ENCODE measurements at regions not wholly inside any gene's neighbourhood (a gene's known extent, or its start where the extent isn't known, plus 50 kb on each side); places are given as distances from the start of the nearest gene placed in this dataset.

DNA sequence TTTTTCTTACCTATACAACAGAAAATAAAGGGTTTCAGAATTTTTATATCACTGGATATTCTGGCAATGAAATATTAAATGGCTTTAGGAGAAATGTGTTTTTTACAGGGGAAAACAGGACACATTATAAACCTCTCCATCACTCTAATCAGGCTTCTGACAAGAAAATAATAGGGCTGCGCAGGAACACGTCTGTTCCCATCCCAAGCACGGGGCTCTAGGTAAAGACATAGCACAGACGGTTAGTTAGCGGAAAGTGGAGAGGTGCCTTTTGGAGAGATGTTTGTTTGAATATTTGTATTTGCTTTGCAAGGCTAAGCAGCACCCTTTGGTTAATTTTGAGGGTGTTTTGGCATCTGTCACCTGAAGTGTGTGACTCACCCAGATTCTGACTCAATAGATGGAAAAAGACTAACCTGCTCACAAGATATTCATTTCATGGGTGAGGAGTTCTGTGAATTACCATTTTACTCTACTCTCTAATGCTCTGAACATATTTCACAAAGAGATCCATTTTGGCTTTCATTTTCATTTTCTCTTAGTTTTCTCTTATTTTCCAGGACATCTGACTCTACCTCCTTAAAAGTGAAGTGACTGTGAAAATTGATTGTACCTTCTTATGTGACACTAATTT lies 174.5 kb upstream of the AKR1E2 start:
- ATAC-seq = no peak
- intact Hi-C loops (cut with DNase I, micrococcal nuclease) = loop anchor here (10.0 kb wide), 2 partner anchors 1407 to 1417 kb away; no protein-coding TSS in a partner anchor
- no peak for DNase-seq

DNA sequence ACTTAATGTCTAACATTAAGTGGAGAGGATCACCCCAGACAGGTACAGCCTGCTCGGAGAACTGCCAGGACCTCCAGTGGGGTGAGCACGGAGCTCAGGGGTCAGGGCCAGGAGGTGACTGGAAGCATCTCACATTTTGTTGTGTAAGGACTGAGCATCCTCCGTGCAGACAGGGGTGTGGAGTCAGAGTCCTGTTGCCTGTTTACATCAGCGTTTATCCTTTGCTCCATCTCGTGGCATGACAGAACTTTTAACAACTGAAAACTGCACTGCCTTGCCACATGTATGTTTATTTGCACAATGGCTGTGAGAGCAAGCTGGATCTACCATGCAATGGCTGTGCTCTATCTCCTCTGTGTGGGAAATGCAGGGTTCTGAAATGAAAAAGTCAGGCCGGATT lies 175.4 kb upstream of the AKR1E2 start:
- ATAC-seq = no peak
- no peak for DNase-seq
- intact Hi-C loops (cut with DNase I, micrococcal nuclease) = loop anchor here (10.0 kb wide), 2 partner anchors 1406 to 1416 kb away; no protein-coding TSS in a partner anchor

DNA sequence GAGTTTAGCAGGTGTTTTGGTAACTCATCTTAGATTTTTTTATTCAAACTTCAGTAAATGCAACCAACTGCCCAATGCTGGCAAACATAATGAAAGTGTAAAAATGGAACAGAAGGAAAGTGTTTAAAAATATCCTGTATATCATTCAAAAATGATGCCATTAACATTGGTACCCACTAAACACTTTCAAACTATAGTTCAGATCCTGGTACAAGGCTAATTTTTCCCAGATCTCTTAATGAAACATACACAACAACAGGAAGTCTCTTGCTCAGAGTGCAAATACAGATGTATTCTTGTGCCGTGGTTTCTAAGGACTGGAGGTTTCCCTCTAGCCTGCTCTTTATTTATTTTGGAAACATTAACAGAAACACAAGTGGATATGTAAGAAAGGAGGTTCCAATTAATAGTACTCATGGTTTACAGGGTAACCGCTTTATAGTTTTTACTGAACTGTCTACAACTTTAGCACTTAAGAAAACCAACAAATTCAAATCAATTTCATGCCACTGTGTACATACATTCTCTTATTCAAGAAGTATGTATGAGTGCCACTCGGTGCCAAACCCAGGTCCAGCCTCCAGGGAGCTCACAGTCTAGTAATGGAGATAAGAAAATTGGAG lies 176.0 kb upstream of the AKR1E2 start:
- ATAC-seq (no peak), DNase-seq (no peak)
- intact Hi-C loops (cut with DNase I, micrococcal nuclease) = loop anchor here (10.0 kb wide), 2 partner anchors 1405 to 1415 kb away; no protein-coding TSS in a partner anchor

DNA sequence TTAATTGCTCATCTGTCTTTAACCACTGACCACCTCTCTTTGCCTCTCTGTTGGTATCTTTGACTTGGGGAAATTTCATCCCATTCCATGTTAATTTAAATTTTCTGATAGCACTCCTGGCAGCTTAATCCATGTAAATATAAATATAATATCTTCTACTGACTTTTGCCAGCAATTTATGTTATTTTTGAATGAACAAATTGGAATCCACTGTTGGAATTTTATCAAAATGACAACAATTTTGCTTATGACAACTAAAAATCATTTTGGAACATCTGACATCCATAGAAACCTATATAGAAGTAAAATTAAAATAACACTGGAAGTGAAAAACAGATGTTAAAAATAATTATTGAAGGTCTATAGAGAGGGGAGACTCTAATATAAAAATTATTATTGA lies 176.5 kb upstream of the AKR1E2 start:
- intact Hi-C loops (cut with DNase I, micrococcal nuclease) = no loop called here
- ATAC-seq (no peak), DNase-seq (no peak)

DNA sequence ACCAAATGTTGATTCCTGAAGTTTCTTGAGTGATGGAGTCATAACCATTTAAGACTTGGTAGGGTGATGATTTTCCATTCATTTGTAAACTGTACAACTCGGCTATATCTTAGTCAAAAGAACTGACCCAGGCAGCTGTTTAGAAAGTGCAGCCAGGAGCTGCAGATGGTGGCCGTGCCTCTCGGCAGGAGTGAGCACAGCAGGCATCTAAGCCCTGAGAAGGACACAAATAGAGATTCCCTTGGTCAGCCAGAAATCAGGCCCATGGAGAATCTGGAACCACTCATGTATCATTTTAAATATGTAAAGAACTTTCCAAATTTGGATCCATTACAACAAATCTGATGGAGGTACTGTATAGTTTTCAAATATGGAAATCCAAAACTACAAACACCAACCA lies 177.0 kb upstream of the AKR1E2 start:
- intact Hi-C loops (cut with DNase I, micrococcal nuclease) = no loop called here
- DNase-seq (no peak), ATAC-seq (no peak)

DNA sequence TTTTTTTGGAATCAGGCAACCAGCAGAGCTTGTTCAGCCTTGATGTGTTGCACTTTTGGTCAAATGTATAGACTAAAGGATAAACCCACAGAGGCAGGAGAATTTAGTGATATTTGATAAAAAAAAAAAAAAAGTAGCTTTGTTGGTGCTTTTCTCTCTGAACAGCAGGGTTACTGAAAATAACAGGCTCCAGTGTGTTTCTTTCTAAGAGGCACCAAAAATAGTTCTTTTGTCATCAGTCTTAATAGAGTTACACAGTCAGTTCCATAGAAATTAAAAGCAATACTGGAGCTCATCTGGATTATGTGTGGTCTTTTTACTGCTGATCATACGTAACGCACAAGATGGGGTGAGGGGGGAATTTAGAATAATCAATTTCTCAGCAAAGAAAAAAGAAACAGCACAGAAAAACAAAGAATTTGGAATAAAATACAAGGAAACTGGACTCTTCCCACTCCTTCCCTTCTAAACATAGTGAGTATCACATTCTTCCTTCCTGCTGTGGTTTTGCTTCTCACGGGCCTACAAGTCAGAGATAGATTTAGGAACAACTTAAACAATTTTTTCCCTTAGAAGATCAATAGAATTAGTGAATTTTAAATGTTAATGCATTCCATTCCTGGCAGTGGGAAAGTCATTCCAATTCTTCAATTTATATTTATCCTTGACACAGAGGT lies 178.8 kb upstream of the AKR1E2 start:
- intact Hi-C loops (cut with DNase I, micrococcal nuclease) = no loop called here
- ATAC-seq (no peak), DNase-seq (no peak)

DNA sequence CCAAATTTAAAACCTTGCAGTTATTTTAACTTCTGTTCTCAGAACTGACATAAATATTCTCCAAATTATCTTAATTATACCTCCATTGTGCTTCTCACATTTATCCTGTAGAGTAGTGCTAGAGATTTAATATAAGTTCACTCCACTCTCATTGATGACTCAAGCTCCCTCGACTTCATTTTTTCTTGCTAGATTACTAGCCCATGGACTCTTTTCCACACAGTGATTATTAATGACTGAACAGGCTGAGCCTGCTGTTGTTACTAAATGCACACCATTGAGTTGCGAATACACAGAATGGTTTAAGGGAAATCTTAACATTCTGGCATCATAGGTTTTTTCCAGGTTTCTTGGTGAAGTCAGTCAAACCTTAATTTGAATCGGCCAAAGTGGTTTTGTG lies 179.5 kb upstream of the AKR1E2 start:
- intact Hi-C loops (cut with DNase I, micrococcal nuclease) = no loop called here
- no peak for ATAC-seq
- no peak for DNase-seq

DNA sequence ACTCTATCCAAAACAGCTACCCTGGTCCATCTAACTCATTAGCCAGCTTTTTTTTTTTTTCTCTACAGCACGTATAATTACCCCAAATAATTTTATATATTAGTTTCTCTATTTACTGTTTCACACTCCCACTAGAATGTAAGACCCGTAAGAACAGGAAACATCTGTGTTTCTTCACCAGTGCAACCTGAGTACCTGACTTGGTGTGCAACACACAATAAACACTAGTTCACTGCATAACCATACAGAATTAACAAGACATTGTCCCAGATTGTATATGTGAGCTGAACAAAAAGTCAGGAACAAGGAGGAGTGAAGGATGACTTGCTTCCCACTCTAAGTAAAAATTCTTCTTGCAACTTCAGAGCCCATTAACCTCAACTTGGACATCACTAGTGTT lies 180.2 kb upstream of the AKR1E2 start:
- intact Hi-C loops (cut with DNase I, micrococcal nuclease) = no loop called here
- DNase-seq (no peak), ATAC-seq (no peak)

DNA sequence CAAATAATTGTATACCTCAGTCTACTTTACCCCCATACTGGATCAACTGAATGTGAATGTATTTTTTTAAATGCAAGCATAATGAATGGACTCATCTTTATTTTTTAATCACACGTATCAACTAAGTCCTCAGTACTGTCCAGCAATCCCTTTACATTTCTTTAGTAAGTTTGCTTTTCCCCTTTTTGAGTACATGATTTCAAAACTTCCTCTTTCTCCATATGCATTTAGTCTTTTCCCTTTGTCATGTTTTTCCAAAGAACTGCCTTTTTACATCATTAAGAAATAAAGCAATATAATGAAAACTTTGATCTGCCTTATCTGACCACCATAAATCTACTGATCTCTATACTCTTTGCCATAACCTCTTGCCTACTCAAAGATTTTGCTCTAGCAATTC lies 182.5 kb upstream of the AKR1E2 start:
- DNase-seq (no peak), ATAC-seq (no peak)
- intact Hi-C loops (cut with DNase I, micrococcal nuclease) = no loop called here

DNA sequence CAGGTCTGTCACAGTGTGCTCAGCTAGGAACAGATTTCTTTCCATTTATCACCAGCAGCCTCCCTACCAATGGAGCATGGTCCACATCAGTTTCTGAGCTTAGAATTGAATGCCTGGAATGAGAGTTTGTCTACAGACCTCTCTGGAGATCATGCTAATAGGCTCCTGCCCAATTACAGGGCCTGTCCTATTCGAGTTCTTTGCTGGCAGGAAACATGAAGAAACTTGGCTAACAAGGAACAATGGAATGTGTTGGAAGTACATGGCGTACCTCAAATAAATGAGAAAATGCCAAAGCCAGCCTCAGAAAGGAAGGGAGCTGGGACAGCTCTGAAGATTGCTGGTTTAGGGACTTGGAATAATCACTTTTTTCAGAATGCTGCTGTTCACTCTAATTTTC lies 186.0 kb upstream of the AKR1E2 start:
- ATAC-seq = no peak
- intact Hi-C loops (cut with DNase I, micrococcal nuclease) = no loop called here

DNA sequence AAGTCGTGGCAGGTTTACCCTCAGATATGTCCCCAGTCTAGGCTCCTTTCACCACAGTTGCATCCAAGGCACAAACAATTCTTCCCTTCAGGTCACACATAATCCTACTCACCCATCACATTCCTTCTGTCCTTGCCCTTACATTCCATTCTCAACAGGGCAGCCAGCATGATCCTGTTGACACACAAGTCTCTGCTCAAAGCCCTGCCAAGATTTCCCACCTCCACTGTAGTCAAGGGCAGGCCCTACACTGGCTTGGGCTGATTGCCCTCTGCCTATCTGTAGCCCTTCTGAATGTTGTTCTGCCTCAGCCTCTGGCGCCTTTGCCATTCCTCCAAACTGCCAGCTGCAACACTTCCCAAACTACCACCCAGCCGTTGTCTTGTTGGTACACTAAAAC lies 187.9 kb upstream of the AKR1E2 start:
- ATAC-seq (no peak), DNase-seq (no peak)
- intact Hi-C loops (cut with DNase I, micrococcal nuclease) = no loop called here

More for the DNA sequence above, 186.0 kb upstream of the AKR1E2 start:
- no peak for DNase-seq

DNA sequence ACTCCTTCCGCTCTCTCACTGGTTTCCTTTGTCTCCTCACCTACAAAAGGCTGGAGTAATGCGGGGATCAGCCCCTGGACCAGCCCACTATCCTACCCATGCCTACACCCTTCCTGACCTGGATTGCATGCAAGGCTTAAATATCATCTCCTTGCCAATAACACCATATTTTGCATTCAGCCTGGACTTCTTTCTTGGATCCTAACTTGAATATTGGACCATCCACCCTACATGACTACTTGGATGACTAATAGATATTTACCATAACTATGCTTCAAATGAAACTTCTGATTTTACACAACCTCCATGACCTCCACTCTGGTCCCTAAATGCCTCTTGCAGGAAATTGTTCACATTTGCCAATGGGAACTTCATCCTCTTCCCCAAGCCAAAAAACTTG lies 188.3 kb upstream of the AKR1E2 start:
- intact Hi-C loops (cut with DNase I, micrococcal nuclease) = no loop called here
- DNase-seq (no peak), ATAC-seq (no peak)

DNA sequence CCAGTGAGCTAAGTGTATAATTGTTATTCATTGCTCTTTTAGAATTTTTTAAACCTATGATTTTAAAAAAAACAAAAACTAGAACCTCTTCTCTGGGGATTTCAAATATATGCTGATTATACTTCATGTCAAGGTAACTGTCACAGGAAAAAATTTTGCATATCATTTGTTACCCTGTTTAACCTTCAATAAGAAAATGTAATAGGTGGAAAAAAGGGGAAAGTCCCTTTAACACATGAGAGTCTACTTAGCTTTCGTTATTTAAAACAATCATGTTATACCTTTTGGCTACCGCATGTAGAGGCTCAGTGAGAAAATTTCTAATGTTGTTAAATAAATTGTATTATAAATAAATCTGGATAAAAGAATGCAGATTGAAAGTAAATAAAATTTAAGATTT lies 190.1 kb upstream of the AKR1E2 start:
- DNase-seq (no peak), ATAC-seq (no peak)
- intact Hi-C loops (cut with DNase I, micrococcal nuclease) = no loop called here

DNA sequence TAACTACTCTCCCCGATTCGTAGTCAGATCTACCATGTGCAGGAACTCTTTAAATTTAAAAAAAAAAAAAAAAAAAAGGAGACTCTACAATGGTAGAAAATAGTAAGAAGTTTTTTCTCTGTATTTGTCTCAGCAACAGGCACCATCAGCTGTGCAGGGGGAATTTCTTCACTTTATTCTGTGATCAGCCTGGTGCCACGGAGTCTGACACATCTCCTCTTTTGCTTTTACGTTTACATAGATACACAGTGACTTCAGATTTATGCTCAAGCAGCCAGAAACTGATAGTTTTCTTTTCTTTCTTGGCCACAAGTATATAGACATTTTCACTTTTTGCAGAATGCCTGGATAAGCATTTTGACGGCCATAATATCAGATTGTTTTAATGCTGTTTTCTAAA lies 190.6 kb upstream of the AKR1E2 start:
- ATAC-seq = no peak
- intact Hi-C loops (cut with DNase I, micrococcal nuclease) = no loop called here
- no peak for DNase-seq

DNA sequence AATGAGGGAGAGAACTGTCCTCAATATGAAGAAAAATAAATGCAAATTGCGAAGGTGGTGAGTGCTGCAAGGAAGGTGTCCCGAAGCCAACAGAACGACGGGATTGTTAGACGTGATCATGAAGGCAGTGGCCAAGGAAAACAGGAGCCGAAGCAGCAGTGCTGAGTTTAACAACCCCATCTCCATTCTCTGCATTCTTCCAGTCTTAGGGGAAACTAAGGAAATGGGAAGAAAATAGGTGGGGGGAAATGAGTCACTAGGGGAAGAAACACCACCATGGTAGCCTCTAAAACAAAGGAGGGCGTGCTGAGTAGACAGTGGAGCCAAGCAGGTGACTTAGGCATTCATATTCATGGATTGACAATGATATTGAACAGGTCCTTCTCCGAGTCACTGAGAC lies 192.2 kb upstream of the AKR1E2 start:
- ATAC-seq (no peak), DNase-seq (no peak)
- intact Hi-C loops (cut with DNase I, micrococcal nuclease) = no loop called here

DNA sequence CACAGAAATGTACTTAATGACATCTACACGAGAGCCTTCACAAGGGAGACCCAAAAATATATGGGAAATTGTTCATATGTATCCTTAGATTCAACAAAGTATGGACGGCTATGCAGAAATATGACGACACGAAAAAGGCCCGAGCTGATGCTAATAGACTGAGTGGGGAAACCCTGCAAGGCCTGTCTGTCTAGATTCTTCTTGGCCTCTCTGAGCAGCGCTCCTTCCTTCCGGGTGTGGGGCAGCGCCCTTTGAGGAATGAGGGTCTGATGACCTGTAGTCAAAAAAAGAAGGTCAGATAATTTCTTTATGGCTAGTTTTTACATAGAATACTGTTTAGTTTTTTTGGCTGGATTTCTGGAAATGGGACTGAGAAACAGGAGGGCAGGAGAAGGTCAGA lies 192.8 kb upstream of the AKR1E2 start:
- DNase-seq (no peak), ATAC-seq (no peak)
- intact Hi-C loops (cut with DNase I, micrococcal nuclease) = no loop called here

DNA sequence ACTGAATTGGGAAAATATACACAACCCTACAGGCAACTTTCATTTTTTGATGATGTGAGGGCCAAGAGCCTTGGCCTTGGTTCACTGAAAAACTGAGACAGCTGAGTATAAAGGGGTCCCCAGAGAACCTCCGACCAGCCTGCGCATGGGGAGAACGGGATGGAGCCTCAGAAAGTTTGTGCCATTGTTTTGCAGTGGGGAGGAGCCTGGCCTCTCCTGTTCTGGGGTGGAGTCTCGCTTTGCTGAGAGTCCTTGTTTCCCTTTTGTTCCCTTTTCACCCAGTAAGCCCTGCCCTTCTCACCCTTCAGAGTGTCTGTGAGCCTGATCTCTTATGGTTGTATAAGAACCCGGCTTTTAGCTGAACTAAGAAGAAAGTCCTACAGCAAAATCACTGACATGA lies 193.2 kb upstream of the AKR1E2 start:
- intact Hi-C loops (cut with DNase I, micrococcal nuclease) = no loop called here
- ATAC-seq = no peak
- DNase-seq = no peak

DNA sequence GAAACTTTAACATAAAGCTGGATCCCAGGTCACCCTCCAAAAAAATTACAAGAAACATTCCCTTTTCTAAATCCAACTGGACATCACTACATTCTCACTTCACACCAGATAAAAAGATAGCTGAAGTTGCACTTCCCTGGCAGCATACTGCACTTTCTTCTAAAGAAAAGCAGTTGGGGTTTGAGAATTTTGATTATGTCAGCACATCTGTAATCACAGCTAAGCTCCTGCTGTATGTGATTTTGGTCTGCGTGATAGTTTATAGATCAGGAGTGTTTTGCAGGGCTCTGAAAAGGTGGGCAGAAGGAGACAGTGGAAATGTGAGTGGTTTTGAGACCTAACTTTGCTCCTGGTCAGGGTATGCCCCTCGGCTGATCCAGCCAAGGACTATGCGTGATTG lies 199.1 kb upstream of the AKR1E2 start:
- DNase-seq = no peak
- no peak for ATAC-seq
- intact Hi-C loops (cut with DNase I, micrococcal nuclease) = no loop called here

DNA sequence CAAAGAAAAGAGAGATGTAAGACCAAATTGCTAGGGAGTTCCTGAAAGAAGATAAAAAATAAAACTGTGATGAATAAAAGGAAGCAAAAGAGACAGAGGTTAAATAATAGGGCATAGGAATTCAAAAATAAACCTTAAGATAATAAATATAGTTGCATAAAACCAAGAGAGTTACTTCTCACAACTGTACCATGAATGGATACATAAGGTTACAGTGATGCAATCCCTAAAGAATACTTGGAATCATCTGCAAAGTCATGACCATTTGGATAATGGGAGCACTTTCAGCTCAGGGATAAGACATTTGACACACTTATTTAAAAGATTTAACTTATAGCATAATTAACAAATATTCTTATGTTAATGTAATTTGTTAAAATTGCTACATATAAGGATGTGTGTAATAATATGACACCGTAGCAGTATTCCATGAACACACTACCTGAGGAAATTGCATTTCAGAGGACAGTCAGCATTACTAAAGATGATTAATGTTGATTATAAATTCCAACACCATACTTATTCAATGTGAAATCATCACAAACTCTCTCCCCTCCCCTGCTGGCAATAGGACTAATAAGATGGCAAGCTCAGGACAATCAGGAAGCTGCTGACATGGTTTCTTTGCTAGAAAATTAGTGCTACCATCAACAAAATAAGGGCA lies 202.1 kb upstream of the AKR1E2 start:
- ATAC-seq (no peak), DNase-seq (no peak)
- intact Hi-C loops (cut with DNase I, micrococcal nuclease) = no loop called here

DNA sequence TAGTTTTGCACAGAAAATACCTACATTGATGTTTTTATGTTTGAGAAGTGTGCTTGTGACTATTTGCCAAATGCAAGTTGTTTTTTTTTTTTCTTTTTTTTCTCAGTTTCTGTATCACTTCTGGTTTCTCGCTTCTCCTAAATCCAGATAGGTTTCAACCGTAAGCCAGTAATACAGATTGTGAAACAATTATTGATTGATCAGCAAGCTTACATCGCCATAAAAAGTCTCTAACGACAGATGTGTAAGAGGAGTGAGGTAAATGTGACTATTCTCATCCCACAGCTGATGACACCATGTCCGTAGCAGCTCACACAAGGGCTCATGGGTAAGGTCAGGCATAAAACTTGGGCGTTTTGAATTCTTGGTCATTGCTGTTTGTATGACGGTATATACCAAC lies 202.8 kb upstream of the AKR1E2 start:
- intact Hi-C loops (cut with DNase I, micrococcal nuclease) = no loop called here
- DNase-seq = no peak
- no peak for ATAC-seq
